Activated CD4-positive, alpha-beta T cell treated with anti-CD3 and anti-CD28 coated beads, Interleukin-2, amount 10 ng/mL, durations not matched to agents 24 days and 14 days (primary cell): ENCODE measurements at regions not wholly inside any gene's neighbourhood (a gene's known extent, or its start where the extent isn't known, plus 50 kb on each side); places are given as distances from the start of the nearest gene placed in this dataset.

Experiments used
- DNase-seq: peaks from one replicate; pipeline ENCODE4 v3.0.0; 2022
- H3K27ac Mint-ChIP-seq: one replicate; pipeline ENCODE4 v1.8.0; 2022; ENCODE audit warnings: mild to moderate bottlenecking, mixed read lengths
- H3K27me3 Mint-ChIP-seq: one replicate; pipeline ENCODE4 v1.8.0; 2022; ENCODE audit warnings: mixed read lengths
- H3K36me3 Mint-ChIP-seq: one replicate; pipeline ENCODE4 v1.8.0; 2022; ENCODE audit warnings: low read depth, mild to moderate bottlenecking, mixed read lengths
- H3K4me1 Mint-ChIP-seq: one replicate; pipeline ENCODE4 v1.8.0; 2021; ENCODE audit warnings: mixed read lengths
- H3K4me3 Mint-ChIP-seq: one replicate; pipeline ENCODE4 v1.8.0; 2022; ENCODE audit warnings: mild to moderate bottlenecking, moderate library complexity, mixed read lengths
- H3K9me3 Mint-ChIP-seq: one replicate; pipeline ENCODE4 v1.8.0; 2021; ENCODE audit warnings: mixed read lengths
- intact Hi-C: fragments of 100-400 bp; cut with micrococcal nuclease; formaldehyde crosslinking; loops from one replicate; pipeline ENCODE4 v1.15.1; 2023

DNA sequence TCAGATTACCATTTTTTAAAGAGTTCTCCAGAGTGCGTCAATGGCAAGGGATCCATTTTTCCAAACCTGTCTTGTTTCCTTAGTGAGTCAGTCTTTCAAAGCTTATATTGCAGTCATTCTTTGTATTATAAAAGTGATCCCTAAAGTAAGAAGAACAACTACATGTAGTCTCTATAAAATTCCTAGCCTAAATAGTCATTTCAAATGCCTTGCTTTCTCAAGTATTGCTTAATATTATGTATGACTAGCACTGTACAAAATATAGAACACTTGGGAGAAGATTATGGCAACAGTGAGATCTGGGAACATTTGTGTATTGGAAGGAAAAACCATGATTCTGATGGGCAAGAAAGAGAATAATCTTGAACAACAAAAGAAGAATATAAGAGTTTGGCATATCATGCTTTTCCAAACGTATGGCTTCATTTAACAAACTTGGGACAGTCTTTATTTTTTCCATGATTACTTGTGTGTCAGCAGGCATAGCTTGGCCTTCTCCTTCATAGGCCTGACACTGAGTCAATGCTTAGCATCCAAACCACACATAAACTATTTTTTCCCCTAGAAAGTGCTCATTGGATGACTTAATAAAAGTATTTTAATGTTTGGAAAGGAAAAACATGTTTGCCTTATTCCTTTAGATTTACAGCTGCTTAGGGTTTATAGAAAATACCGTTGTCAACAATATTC, 547.4 kb downstream of the LTN1 start:
- Mint-ChIP-seq H3K9me3 (peaks cover 3% of the 10 kb centered on the region), H3K4me1 (no peaks in the 10 kb centered on the region), H3K36me3 (no peaks in the 10 kb centered on the region), H3K27me3 (no peaks in the 10 kb centered on the region), H3K4me3 (no peak overlapping the region), H3K27ac (no peak overlapping the region)
- intact Hi-C loops, result no loop called here
- no peak for DNase-seq

DNA sequence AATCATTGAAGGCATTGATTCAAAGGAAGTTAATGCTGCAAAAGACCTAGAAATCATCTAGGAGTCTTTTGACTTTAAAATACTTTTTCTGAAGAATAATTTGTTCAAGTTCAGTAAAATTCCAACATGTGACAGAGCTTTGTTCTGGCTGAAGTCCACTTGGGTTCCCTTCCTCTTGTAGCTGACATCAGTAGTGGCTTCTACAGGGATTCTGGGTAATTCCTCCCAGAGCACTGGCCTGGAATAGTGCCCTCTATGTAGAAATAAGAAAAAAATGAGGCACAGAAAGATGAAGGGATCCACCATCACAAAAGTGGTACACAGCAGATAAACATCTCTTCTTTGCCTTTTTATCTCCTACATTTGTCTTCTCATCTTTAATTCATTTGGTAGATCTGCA, 548.1 kb downstream of the LTN1 start:
- intact Hi-C loops, result no loop called here
- Mint-ChIP-seq H3K27me3 (no peaks in the 10 kb centered on the region), H3K36me3 (no peaks in the 10 kb centered on the region), H3K4me3 (no peak overlapping the region), H3K9me3 (peaks cover 3% of the 10 kb centered on the region), H3K27ac (no peak overlapping the region), H3K4me1 (no peaks in the 10 kb centered on the region)
- no peak for DNase-seq

GRCh38 chr21:28444111-28444510, 548.6 kb downstream of the LTN1 start:
- no peak for DNase-seq
- Mint-ChIP-seq H3K27me3 (no peaks in the 10 kb centered on the region), H3K4me1 (no peaks in the 10 kb centered on the region), H3K4me3 (no peak overlapping the region), H3K36me3 (no peaks in the 10 kb centered on the region), H3K27ac (no peak overlapping the region), H3K9me3 (peaks cover 3% of the 10 kb centered on the region)
- intact Hi-C loops, result no loop called here

DNA sequence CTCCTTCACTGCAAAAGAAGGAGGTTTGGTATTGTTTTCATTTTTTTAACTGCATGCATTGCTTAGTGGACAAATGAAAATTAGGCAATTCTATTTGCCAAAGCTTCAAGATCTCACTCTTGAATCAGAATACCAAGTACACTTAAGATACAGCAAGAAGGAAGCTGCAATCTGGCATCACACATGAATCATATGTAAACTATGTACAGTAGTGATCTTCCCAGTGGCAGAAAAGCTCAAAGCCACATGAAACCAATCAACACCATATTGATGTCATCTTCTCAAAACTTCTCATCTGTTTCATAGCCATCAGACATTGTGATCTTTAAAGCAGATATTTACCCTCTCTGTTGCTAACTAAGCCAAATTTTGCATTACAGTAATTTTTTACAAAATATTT, 550.1 kb downstream of the LTN1 start:
- Mint-ChIP-seq H3K4me3 (no peak overlapping the region), H3K36me3 (no peaks in the 10 kb centered on the region), H3K9me3 (peaks cover 3% of the 10 kb centered on the region), H3K27ac (no peak overlapping the region), H3K27me3 (no peaks in the 10 kb centered on the region), H3K4me1 (no peaks in the 10 kb centered on the region)
- DNase-seq, result no peak
- intact Hi-C loops, result no loop called here

- intact Hi-C loops, result no loop called here
- Mint-ChIP-seq H3K27me3 (no peaks in the 10 kb centered on the region), H3K36me3 (no peaks in the 10 kb centered on the region)
Observed at GRCh38 chr21:28442085-28442484, 550.6 kb downstream of the LTN1 start.

GRCh38 chr21:28439788-28440187, 552.9 kb downstream of the LTN1 start:
- Mint-ChIP-seq H3K9me3 (no peaks in the 10 kb centered on the region), H3K27ac (no peak overlapping the region), H3K36me3 (no peaks in the 10 kb centered on the region), H3K4me1 (no peaks in the 10 kb centered on the region), H3K4me3 (no peak overlapping the region), H3K27me3 (no peaks in the 10 kb centered on the region)
- DNase-seq, result no peak
- intact Hi-C loops, result no loop called here

More at GRCh38 chr21:28442085-28442484, 550.6 kb downstream of the LTN1 start:
- H3K27ac Mint-ChIP-seq, result no peak overlapping the region
- no peak for DNase-seq
- no peak overlapping the region for H3K4me3 Mint-ChIP-seq
- H3K9me3 Mint-ChIP-seq, result peaks cover 3% of the 10 kb centered on the region
- no peaks in the 10 kb centered on the region for H3K4me1 Mint-ChIP-seq

GRCh38 chr21:28439251-28439650, 553.4 kb downstream of the LTN1 start:
- Mint-ChIP-seq H3K4me3 (no peak overlapping the region), H3K36me3 (no peaks in the 10 kb centered on the region), H3K4me1 (no peaks in the 10 kb centered on the region), H3K27ac (no peak overlapping the region), H3K27me3 (no peaks in the 10 kb centered on the region), H3K9me3 (no peaks in the 10 kb centered on the region)
- intact Hi-C loops, result no loop called here
- DNase-seq, result no peak

- H3K27ac Mint-ChIP-seq, result no peak overlapping the region
- no peaks in the 10 kb centered on the region for H3K4me1 Mint-ChIP-seq
- no peak for DNase-seq
- no peak overlapping the region for H3K4me3 Mint-ChIP-seq
- no peaks in the 10 kb centered on the region for H3K27me3 Mint-ChIP-seq
- intact Hi-C loops, result no loop called here
- no peaks in the 10 kb centered on the region for H3K36me3 Mint-ChIP-seq
- no peaks in the 10 kb centered on the region for H3K9me3 Mint-ChIP-seq
Observed at GRCh38 chr21:28437061-28437460, 555.6 kb downstream of the LTN1 start.

- H3K36me3 Mint-ChIP-seq, result no peaks in the 10 kb centered on the region
- H3K4me3 Mint-ChIP-seq, result no peak overlapping the region
- no peak overlapping the region for H3K27ac Mint-ChIP-seq
- H3K4me1 Mint-ChIP-seq, result no peaks in the 10 kb centered on the region
- H3K9me3 Mint-ChIP-seq, result no peaks in the 10 kb centered on the region
- intact Hi-C loops, result no loop called here
- H3K27me3 Mint-ChIP-seq, result no peaks in the 10 kb centered on the region
- no peak for DNase-seq
Observed at GRCh38 chr21:28436286-28436932, 556.3 kb downstream of the LTN1 start.

DNA sequence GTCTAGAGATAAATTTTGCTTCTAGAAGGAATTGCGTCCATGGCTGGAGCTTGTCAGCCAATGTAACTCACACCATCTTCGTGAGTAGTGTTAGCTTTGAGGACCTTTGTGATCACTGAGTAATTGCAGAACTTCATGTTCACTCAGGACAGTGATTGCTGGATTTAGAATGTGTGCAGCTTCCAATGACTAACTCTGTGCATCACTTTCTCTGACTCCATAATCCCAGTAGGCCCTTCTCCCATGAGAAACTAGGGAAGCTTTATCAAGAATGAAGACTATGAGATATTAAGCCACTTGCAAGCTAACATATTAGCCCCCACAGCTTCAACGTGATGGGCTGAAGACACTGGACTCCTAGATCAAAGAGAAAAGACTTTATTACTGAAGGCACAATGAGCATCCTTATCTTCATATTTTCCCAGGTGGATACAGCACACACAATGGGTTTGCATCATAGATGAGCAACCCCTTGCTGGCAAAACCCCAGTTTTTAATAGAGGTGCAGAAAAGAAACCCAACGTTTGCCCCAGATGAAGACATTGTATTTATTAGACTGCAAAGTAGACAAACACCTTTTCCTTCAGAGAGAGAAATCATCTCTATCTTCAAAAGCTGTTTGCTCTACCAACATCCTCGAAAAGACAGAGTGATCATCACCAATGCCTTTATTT, 561.0 kb downstream of the LTN1 start:
- intact Hi-C loops, result no loop called here
- H3K4me1 Mint-ChIP-seq, result no peaks in the 10 kb centered on the region
- DNase-seq, result no peak
- no peak overlapping the region for H3K4me3 Mint-ChIP-seq
- no peaks in the 10 kb centered on the region for H3K36me3 Mint-ChIP-seq
- no peaks in the 10 kb centered on the region for H3K27me3 Mint-ChIP-seq
- no peaks in the 10 kb centered on the region for H3K9me3 Mint-ChIP-seq
- H3K27ac Mint-ChIP-seq, result no peak overlapping the region

DNA sequence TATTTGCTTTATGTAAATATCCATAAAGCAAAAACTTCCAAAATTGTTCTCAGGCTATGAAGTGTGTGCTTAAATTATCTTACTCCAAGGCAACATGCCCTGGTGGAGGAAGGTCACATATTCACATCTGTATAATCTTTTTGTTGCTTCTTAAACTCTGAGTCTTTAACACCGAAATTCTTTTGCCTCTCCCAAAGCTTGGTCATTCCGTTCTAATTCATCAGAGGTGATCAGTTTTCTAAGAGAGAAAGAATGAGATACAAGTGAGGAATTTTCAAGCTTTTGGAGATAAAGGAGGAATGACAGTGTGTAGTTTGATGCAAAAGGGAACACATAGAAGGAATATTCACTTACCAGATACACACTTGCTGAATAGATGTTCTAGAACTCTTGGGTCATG, 561.7 kb downstream of the LTN1 start:
- DNase-seq, result no peak
- no peaks in the 10 kb centered on the region for H3K9me3 Mint-ChIP-seq
- intact Hi-C loops, result no loop called here
- no peaks in the 10 kb centered on the region for H3K36me3 Mint-ChIP-seq
- no peak overlapping the region for H3K27ac Mint-ChIP-seq
- H3K4me3 Mint-ChIP-seq, result no peak overlapping the region
- no peaks in the 10 kb centered on the region for H3K27me3 Mint-ChIP-seq
- H3K4me1 Mint-ChIP-seq, result no peaks in the 10 kb centered on the region

GRCh38 chr21:28429161-28429560, 563.5 kb downstream of the LTN1 start:
- no peaks in the 10 kb centered on the region for H3K9me3 Mint-ChIP-seq
- no peak overlapping the region for H3K4me3 Mint-ChIP-seq
- intact Hi-C loops, result no loop called here
- H3K27me3 Mint-ChIP-seq, result no peaks in the 10 kb centered on the region
- DNase-seq, result no peak
- H3K36me3 Mint-ChIP-seq, result no peaks in the 10 kb centered on the region
- no peaks in the 10 kb centered on the region for H3K4me1 Mint-ChIP-seq
- no peak overlapping the region for H3K27ac Mint-ChIP-seq

DNA sequence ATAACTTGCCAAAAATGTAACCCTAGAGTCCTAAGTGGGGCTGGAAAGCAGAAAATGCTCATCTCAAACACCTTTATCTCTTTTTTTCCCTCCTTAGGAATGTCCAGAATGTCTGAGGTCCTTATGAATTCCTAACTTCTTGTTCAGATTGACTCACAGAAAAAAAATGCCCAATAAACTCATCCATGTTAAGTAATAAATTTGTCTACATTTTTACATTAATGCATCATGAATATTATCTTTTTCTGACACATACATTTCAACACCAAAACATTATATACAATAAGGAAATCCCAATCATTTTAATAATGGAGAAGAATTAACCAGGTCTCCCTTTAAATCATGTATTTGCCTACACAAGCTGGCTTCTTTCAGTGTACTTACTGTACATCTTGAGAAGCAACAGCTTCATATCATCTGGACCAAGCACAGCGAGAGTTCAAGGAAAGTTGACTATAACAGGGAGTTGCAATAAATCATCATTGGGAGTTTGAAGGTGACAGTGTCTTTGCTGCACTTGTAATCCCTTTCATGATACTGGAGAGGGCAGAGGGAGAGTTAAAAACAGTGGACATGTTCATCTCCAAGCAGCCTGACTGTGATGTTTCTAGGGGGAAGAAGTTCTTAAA, 565.2 kb downstream of the LTN1 start:
- Mint-ChIP-seq H3K27me3 (no peaks in the 10 kb centered on the region), H3K4me3 (no peak overlapping the region), H3K4me1 (no peaks in the 10 kb centered on the region), H3K27ac (no peak overlapping the region), H3K9me3 (no peaks in the 10 kb centered on the region), H3K36me3 (no peaks in the 10 kb centered on the region)
- intact Hi-C loops, result no loop called here
- DNase-seq, result no peak

DNA sequence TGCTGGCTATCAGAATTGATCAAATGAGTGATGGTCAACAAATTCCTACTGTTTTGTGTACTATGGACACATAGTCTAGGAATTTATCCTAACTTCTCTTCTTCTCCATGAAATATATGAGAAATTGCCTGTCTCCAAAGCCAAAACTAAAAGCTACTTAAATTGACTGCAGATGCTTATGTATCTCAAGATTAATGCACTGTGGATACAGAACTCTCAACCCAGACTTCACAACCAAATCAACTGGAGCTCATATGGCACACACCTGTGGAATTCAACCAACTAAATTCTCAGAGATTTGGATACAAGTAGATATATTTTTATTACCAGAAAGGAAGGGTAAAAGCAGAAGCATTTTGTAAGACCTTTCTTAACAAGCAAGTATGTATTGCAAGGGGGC, 566.1 kb downstream of the LTN1 start:
- no peak for DNase-seq
- Mint-ChIP-seq H3K36me3 (no peaks in the 10 kb centered on the region), H3K4me3 (no peak overlapping the region), H3K27me3 (no peaks in the 10 kb centered on the region), H3K27ac (no peak overlapping the region), H3K9me3 (no peaks in the 10 kb centered on the region), H3K4me1 (no peaks in the 10 kb centered on the region)
- intact Hi-C loops, result no loop called here
